ENCODE measurements at regions not wholly inside any gene's neighbourhood (a gene's known extent, or its start where the extent isn't known, plus 50 kb on each side); places are given as distances from the start of the nearest gene placed in this dataset.

DNA sequence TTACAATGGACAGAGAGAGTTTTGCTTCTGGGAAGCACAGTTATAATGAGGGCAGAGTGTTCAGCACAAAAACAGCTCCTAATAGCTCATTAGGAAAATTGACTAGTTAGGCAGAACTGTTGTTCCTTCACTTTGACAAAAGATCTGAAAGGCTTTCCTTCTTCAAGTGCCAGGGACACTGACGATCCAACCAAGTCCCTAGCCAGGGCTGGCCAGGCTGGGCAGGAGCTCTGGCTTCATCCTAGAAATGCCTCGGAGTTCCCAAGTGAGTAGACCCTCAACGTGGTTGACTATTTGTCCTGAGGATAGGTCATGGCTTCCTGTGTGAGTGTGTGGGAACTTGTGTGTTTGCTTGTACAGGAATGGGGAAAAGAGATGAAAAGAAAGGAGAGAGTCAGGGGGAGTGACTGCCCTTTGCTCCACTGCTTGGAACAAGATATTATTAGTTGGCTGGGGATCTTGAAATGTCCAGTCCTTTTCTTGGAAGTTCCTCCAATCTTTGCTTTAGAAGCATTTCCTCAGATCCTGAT lies 617.9 kb downstream of the NTRK3 start:
- no peak for ATAC-seq
- CTCF ChIA-PET: no interaction called here
- H3K27ac ChIP-seq (ENCODE audit: low read length): no peak overlapping the region
- no peak overlapping the region for H3K4me3 ChIP-seq (ENCODE audit: low read depth in 2 of 2, low read length in 2 of 2)
- no peaks in the 10 kb centered on the region for H3K9me3 ChIP-seq (ENCODE audit: control insufficient read depth, insufficient read depth, low read depth, low read length)
- intact Hi-C loops (cut with micrococcal nuclease; ENCODE audit: unreplicated experiment) (no loop called here), in situ Hi-C loops (cut with HindIII; ENCODE audit: low pct_unique_long_range_greater_than_20kb, low sequenced_read_pairs) (no loop called here)
- H3K4me1 ChIP-seq (ENCODE audit: control insufficient read depth, insufficient read depth, low read length): no peaks in the 10 kb centered on the region
- no peak for DNase-seq (ENCODE audit: low read depth, low spot score)
- POLR2A ChIA-PET: no interaction called here
- no peaks in the 10 kb centered on the region for H3K36me3 ChIP-seq (ENCODE audit: control insufficient read depth, insufficient read depth, low read length)
- BruUV-seq (replicated peaks): no TSS peak
- TF ChIP-seq POLR2AphosphoS5 (IDR thresholded peaks at IDR 0.05; ENCODE audit: low read depth, low read length) (no peak), SIN3A (IDR thresholded peaks at IDR 0.05; ENCODE audit: borderline replicate concordance, insufficient read depth, low read depth, low read length) (no peak), TCF7L2 (IDR thresholded peaks at IDR 0.05; ENCODE audit: low read depth, low read length) (no peak), CTCF (IDR thresholded peaks at IDR 0.05) (no peak)
- TF ChIP-seq, protein P1, sequence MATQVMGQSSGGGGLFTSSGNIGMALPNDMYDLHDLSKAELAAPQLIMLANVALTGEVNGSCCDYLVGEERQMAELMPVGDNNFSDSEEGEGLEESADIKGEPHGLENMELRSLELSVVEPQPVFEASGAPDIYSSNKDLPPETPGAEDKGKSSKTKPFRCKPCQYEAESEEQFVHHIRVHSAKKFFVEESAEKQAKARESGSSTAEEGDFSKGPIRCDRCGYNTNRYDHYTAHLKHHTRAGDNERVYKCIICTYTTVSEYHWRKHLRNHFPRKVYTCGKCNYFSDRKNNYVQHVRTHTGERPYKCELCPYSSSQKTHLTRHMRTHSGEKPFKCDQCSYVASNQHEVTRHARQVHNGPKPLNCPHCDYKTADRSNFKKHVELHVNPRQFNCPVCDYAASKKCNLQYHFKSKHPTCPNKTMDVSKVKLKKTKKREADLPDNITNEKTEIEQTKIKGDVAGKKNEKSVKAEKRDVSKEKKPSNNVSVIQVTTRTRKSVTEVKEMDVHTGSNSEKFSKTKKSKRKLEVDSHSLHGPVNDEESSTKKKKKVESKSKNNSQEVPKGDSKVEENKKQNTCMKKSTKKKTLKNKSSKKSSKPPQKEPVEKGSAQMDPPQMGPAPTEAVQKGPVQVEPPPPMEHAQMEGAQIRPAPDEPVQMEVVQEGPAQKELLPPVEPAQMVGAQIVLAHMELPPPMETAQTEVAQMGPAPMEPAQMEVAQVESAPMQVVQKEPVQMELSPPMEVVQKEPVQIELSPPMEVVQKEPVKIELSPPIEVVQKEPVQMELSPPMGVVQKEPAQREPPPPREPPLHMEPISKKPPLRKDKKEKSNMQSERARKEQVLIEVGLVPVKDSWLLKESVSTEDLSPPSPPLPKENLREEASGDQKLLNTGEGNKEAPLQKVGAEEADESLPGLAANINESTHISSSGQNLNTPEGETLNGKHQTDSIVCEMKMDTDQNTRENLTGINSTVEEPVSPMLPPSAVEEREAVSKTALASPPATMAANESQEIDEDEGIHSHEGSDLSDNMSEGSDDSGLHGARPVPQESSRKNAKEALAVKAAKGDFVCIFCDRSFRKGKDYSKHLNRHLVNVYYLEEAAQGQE (IDR thresholded peaks at IDR 0.05; ENCODE audit: insufficient read depth in 1 of 2, low read depth in 2 of 2, low read length in 1 of 2): no peak
- no peaks in the 10 kb centered on the region for H3K27me3 ChIP-seq (ENCODE audit: control insufficient read depth, insufficient read depth, low read length)

GRCh38 chr15:87634361-87634760 lies 622.2 kb downstream of the NTRK3 start:
- no peaks in the 10 kb centered on the region for H3K27me3 ChIP-seq (ENCODE audit: control insufficient read depth, insufficient read depth, low read length)
- H3K4me1 ChIP-seq (ENCODE audit: control insufficient read depth, insufficient read depth, low read length): no peaks in the 10 kb centered on the region
- intact Hi-C loops (cut with micrococcal nuclease; ENCODE audit: unreplicated experiment): no loop called here
- in situ Hi-C loops (cut with HindIII; ENCODE audit: low pct_unique_long_range_greater_than_20kb, low sequenced_read_pairs): no loop called here
- no peak for ATAC-seq
- ChIA-PET CTCF (no interaction called here), POLR2A (no interaction called here)
- no peak for TF ChIP-seq CTCF (IDR thresholded peaks at IDR 0.05)
- TF ChIP-seq SIN3A (IDR thresholded peaks at IDR 0.05; ENCODE audit: borderline replicate concordance, insufficient read depth, low read depth, low read length): no peak
- TF ChIP-seq, protein P1 (IDR thresholded peaks at IDR 0.05; ENCODE audit: insufficient read depth in 1 of 2, low read depth in 2 of 2, low read length in 1 of 2): no peak
- TF ChIP-seq POLR2AphosphoS5 (IDR thresholded peaks at IDR 0.05; ENCODE audit: low read depth, low read length): no peak
- TF ChIP-seq TCF7L2 (IDR thresholded peaks at IDR 0.05; ENCODE audit: low read depth, low read length): no peak
- H3K9me3 ChIP-seq (ENCODE audit: control insufficient read depth, insufficient read depth, low read depth, low read length): no peaks in the 10 kb centered on the region
- no peak overlapping the region for H3K4me3 ChIP-seq (ENCODE audit: low read depth in 2 of 2, low read length in 2 of 2)
- H3K27ac ChIP-seq (ENCODE audit: low read length): no peak overlapping the region
- no peak for DNase-seq (ENCODE audit: low read depth, low spot score)
- BruUV-seq (replicated peaks): no TSS peak
- H3K36me3 ChIP-seq (ENCODE audit: control insufficient read depth, insufficient read depth, low read length): no peaks in the 10 kb centered on the region
